ENCODE measurements at regions not wholly inside any gene's neighbourhood (a gene's known extent, or its start where the extent isn't known, plus 50 kb on each side); places are given as distances from the start of the nearest gene placed in this dataset.

DNA sequence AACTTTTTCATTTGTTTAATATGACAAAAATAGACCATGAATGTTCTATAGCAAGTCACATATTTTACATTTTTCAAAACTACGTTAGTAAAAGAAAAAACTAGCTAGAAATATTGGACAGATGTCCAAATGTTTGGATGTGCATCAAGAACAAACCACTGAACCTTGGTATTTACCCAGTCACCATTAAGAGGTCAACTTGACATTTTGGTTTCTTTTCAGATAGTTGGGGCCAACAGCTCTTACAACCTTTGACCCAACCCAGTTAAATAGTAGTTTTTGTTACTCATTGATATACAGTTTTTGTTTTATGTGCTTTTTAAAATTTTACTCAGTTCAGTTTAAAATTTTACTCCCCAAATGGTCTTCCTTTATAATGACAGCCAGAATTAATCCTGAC, 238.7 kb upstream of the TET2 start:
- no TSS peak for BruUV-seq (replicated peaks)
- DNase-seq (ENCODE audit: low read depth, low spot score) (no peak), FAIRE-seq (no peak)
- Histone ChIP-seq H3K36me3 (ENCODE audit: control insufficient read depth in 2 of 2, extremely low read depth in 1 of 2, insufficient read depth in 2 of 2, low read length in 2 of 2) (no peaks in the 10 kb centered on the region), H3K4me2 (ENCODE audit: insufficient read depth, low read length) (no peak overlapping the region), H3K27ac (ENCODE audit: insufficient read depth, low read depth, low read length) (no peak overlapping the region), H3K9me1 (replicated peaks; ENCODE audit: control insufficient read depth, extremely low read depth, insufficient read depth, low read length) (no peaks in the 10 kb centered on the region), H4K20me1 (replicated peaks; ENCODE audit: control insufficient read depth, extremely low read depth, insufficient read depth, low read length) (no peaks in the 10 kb centered on the region), H3K4me3 (replicated peaks in 1 of 3; ENCODE audit: insufficient read depth in 1 of 3, low read depth in 1 of 3, low read length in 3 of 3) (no peak overlapping the region), H3K27me3 (ENCODE audit: control insufficient read depth in 2 of 2, insufficient read depth in 2 of 2, low read length in 2 of 2) (no peaks in the 10 kb centered on the region), H3K79me2 (ENCODE audit: control insufficient read depth, insufficient read depth, low read length) (no peaks in the 10 kb centered on the region), H3K4me1 (ENCODE audit: control insufficient read depth, extremely low read depth, insufficient read depth, low read length) (no peaks in the 10 kb centered on the region), H3K9me3 (replicated peaks; ENCODE audit: control insufficient read depth, insufficient read depth, low read length) (no peaks in the 10 kb centered on the region), H2AFZ (ENCODE audit: low read depth, low read length) (no peak overlapping the region), H3K9ac (replicated peaks; ENCODE audit: extremely low read depth, insufficient read depth, low read length) (no peak overlapping the region)
- dilution Hi-C loops (cut with MboI; ENCODE audit: extremely low pct_ligation_motif_present, low sequenced_read_pairs) = no loop called here
- ChIA-PET POLR2A (no interaction called here), CTCF (no interaction called here)
- no peak for TF ChIP-seq EZH2 (IDR thresholded peaks at IDR 0.05; ENCODE audit: borderline replicate concordance, low read depth, low read length, severe bottlenecking)
- no peak for TF ChIP-seq POLR2A (IDR thresholded peaks at IDR 0.05; ENCODE audit: low read depth, low read length)
- TF ChIP-seq JUN (IDR thresholded peaks at IDR 0.05; ENCODE audit: borderline replicate concordance, insufficient read depth, insufficient read length, low read depth) = no peak
- TF ChIP-seq, protein P1, sequence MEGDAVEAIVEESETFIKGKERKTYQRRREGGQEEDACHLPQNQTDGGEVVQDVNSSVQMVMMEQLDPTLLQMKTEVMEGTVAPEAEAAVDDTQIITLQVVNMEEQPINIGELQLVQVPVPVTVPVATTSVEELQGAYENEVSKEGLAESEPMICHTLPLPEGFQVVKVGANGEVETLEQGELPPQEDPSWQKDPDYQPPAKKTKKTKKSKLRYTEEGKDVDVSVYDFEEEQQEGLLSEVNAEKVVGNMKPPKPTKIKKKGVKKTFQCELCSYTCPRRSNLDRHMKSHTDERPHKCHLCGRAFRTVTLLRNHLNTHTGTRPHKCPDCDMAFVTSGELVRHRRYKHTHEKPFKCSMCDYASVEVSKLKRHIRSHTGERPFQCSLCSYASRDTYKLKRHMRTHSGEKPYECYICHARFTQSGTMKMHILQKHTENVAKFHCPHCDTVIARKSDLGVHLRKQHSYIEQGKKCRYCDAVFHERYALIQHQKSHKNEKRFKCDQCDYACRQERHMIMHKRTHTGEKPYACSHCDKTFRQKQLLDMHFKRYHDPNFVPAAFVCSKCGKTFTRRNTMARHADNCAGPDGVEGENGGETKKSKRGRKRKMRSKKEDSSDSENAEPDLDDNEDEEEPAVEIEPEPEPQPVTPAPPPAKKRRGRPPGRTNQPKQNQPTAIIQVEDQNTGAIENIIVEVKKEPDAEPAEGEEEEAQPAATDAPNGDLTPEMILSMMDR (IDR thresholded peaks at IDR 0.05; ENCODE audit: extremely low read depth in 1 of 2, insufficient read depth in 1 of 2, low read depth in 1 of 2, low read length in 2 of 2) = no peak
- TF ChIP-seq MYC (IDR thresholded peaks at IDR 0.05; ENCODE audit: low read depth, low read length) = no peak
- TF ChIP-seq, protein P2, sequence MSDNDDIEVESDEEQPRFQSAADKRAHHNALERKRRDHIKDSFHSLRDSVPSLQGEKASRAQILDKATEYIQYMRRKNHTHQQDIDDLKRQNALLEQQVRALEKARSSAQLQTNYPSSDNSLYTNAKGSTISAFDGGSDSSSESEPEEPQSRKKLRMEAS (IDR thresholded peaks at IDR 0.05; ENCODE audit: insufficient read depth, insufficient read length) = no peak
- no peak for TF ChIP-seq GATA2 (IDR thresholded peaks at IDR 0.05; ENCODE audit: insufficient read depth, insufficient read length, low read depth, low read length)
- TF ChIP-seq POLR2AphosphoS5 (IDR thresholded peaks at IDR 0.05; ENCODE audit: insufficient read depth, low read depth, low read length) = no peak
- no peak for TF ChIP-seq FOS (IDR thresholded peaks at IDR 0.05; ENCODE audit: borderline replicate concordance, insufficient read depth, low read length)
- intact Hi-C loops (cut with micrococcal nuclease) = no loop called here

All from endothelial cell of umbilical vein (primary cell).